MV-4-11 (cell line): ENCODE measurements at regions not wholly inside any gene's neighbourhood (a gene's known extent, or its start where the extent isn't known, plus 50 kb on each side); places are given as distances from the start of the nearest gene placed in this dataset.

Experiments used
- DNase-seq: peaks from one replicate; lab custom pipeline; 2025; lab: John Stamatoyannopoulos, UW

- peak; percentile 88 for DNase-seq
Measured at GRCh38 chrY:15510288-15510687, 986.0 kb downstream of the NLGN4Y start.

GRCh38 chrY:15510984-15511650 is 986.8 kb downstream of the NLGN4Y start:
- DNase-seq = no peak

GRCh38 chrY:15535131-15535530 is 1010.8 kb downstream of the NLGN4Y start:
- DNase-seq = no peak

GRCh38 chrY:15535784-15536511 is 1011.6 kb downstream of the NLGN4Y start:
- peak; percentile 55 for DNase-seq

- DNase-seq = no peak
Measured at GRCh38 chrY:15540516-15540915, 1016.2 kb downstream of the NLGN4Y start.

GRCh38 chrY:15546177-15546754 is 1021.9 kb downstream of the NLGN4Y start:
- DNase-seq = no peak

GRCh38 chrY:15552074-15552473 is 1027.7 kb downstream of the NLGN4Y start:
- DNase-seq = no peak

GRCh38 chrY:15554991-15555390 is 1030.7 kb downstream of the NLGN4Y start:
- no peak for DNase-seq

- no peak for DNase-seq
Measured at GRCh38 chrY:15559169-15559568, 1034.8 kb downstream of the NLGN4Y start.

GRCh38 chrY:15560840-15561239 is 1036.5 kb downstream of the NLGN4Y start:
- DNase-seq = no peak

- no peak for DNase-seq
Measured at GRCh38 chrY:15561501-15562289, 1037.4 kb downstream of the NLGN4Y start.

- DNase-seq = no peak
Measured at GRCh38 chrY:15577886-15578285, 1053.6 kb downstream of the NLGN4Y start.

GRCh38 chrY:15578761-15579160 is 1054.4 kb downstream of the NLGN4Y start:
- DNase-seq = peak; percentile 75

GRCh38 chrY:15579245-15579644 is 1054.9 kb downstream of the NLGN4Y start:
- no peak for DNase-seq

GRCh38 chrY:15583111-15583510 is 1058.8 kb downstream of the NLGN4Y start:
- no peak for DNase-seq

GRCh38 chrY:15592957-15593356 is 1068.6 kb downstream of the NLGN4Y start:
- DNase-seq = no peak

- DNase-seq = no peak
Measured at GRCh38 chrY:15593476-15594160, 1069.3 kb downstream of the NLGN4Y start.

GRCh38 chrY:15594179-15594578 is 1069.8 kb downstream of the NLGN4Y start:
- no peak for DNase-seq

- no peak for DNase-seq
Measured at GRCh38 chrY:15600565-15600964, 1076.2 kb downstream of the NLGN4Y start.

GRCh38 chrY:15624370-15624769 is 1100.0 kb downstream of the NLGN4Y start:
- no peak for DNase-seq

- no peak for DNase-seq
Measured at GRCh38 chrY:15624928-15625327, 1100.6 kb downstream of the NLGN4Y start.

- DNase-seq = no peak
Measured at GRCh38 chrY:15648198-15648597, 1123.9 kb downstream of the NLGN4Y start.
